Tibial artery (tissue), 4 donors: ENCODE measurements at regions not wholly inside any gene's neighbourhood (a gene's known extent, or its start where the extent isn't known, plus 50 kb on each side); places are given as distances from the start of the nearest gene placed in this dataset.
A peak's percentile ranks its signal among the peaks of the same experiment; 100 is the strongest.

Experiments used
- DNase-seq, 2 donors: peaks; one replicate each; pipeline ENCODE4 v3.0.0-alpha.2; 2019
- H3K27ac ChIP-seq, 2 donors: fragments of 200-600 bp; sonication (generic) in 1 of 2; 1 replicate in 1 of 2; 2 replicates in 1 of 2; pipeline ENCODE4 v1.5.1; 2018 to 2019; ENCODE audit warnings: mild to moderate bottlenecking in 1 of 2
- H3K27me3 ChIP-seq, 2 donors: fragments of 200-600 bp; sonication (generic) in 1 of 2; one replicate each; pipeline versions ENCODE4 v1.5.1 to v1.6.0; 2016 to 2019
- H3K36me3 ChIP-seq, 3 donors: fragments of 200-600 bp; sonication (generic) in 2 of 3; one replicate each; pipeline ENCODE4 v1.5.1; 2016 to 2019; ENCODE audit warnings: mild to moderate bottlenecking in 2 of 3
- H3K4me1 ChIP-seq, 4 donors: fragments of 200-600 bp; sonication (generic) in 2 of 4; 1 replicate in 3 of 4; 2 replicates in 1 of 4; pipeline ENCODE4 v1.5.1; 2016 to 2019
- H3K4me3 ChIP-seq, 2 donors: fragments of 200-600 bp; sonication (generic) in 1 of 2; 1 replicate in 1 of 2; 2 replicates in 1 of 2; pipeline ENCODE4 v1.5.1; 2018 to 2019; ENCODE audit warnings: mild to moderate bottlenecking in 2 of 2
- H3K9me3 ChIP-seq, 3 donors: fragments of 200-600 bp; sonication (generic) in 1 of 3; one replicate each; pipeline ENCODE4 v1.5.1; 2016 to 2019
- intact Hi-C: fragments of 100-400 bp; cut with DNase I; formaldehyde crosslinking; loops from one replicate; pipeline ENCODE4 v1.15.0; 2023; ENCODE audit warnings: low total_unique reads
- TF ChIP-seq, protein P1 (sequence below), 2 experiments: fragments of 200-600 bp in 1 of 2; fragments of 450-650 bp in 1 of 2; IDR thresholded peaks; one replicate each; pipeline ENCODE4 v1.5.1; 2017 to 2019; ENCODE audit warnings: antibody characterized with exemption in 2 of 2, mild to moderate bottlenecking in 1 of 2, moderate library complexity in 1 of 2

DNA sequence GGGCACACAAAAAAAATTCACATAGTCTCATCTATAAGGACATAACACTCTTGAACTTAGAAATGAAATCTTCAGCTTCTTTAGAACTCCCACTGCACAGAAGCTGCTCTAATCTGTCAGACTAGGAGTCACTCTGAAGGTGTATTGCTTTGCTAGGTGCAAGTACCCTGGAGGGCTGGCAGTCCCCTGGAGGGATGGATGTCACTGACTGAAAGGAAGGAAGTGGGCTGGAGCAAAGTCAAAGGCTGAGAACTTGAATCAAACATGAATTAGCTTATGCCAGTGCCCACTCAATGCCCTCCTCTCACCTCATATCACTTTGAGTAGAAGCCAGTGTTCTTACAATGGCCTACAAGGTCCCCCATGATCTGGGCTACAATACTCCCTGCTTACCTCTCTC is 140.3 kb upstream of the ANKRD1 start:
- intact Hi-C loops = no loop called here
- Histone ChIP-seq H3K4me3 (no peak overlapping the region), H3K27me3 (no peaks in the 10 kb centered on the region), H3K9me3 (no peaks in the 10 kb centered on the region), H3K36me3 (no peaks in the 10 kb centered on the region), H3K4me1 (peaks cover 0 to 13% (median 10%) of the 10 kb centered on the region in 4 donors), H3K27ac (peak overlapping the region in 1 of 2 donors; percentile 30)
- TF ChIP-seq, protein P1, sequence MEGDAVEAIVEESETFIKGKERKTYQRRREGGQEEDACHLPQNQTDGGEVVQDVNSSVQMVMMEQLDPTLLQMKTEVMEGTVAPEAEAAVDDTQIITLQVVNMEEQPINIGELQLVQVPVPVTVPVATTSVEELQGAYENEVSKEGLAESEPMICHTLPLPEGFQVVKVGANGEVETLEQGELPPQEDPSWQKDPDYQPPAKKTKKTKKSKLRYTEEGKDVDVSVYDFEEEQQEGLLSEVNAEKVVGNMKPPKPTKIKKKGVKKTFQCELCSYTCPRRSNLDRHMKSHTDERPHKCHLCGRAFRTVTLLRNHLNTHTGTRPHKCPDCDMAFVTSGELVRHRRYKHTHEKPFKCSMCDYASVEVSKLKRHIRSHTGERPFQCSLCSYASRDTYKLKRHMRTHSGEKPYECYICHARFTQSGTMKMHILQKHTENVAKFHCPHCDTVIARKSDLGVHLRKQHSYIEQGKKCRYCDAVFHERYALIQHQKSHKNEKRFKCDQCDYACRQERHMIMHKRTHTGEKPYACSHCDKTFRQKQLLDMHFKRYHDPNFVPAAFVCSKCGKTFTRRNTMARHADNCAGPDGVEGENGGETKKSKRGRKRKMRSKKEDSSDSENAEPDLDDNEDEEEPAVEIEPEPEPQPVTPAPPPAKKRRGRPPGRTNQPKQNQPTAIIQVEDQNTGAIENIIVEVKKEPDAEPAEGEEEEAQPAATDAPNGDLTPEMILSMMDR (IDR thresholded peaks at IDR 0.05) = no peak
- DNase-seq = no peak

- Histone ChIP-seq H3K27me3 (no peaks in the 10 kb centered on the region), H3K36me3 (no peaks in the 10 kb centered on the region), H3K4me3 (no peak overlapping the region), H3K9me3 (no peaks in the 10 kb centered on the region), H3K27ac (peak overlapping the region in 1 of 2 donors; percentile 30), H3K4me1 (peaks cover 0 to 13% (median 10%) of the 10 kb centered on the region in 4 donors)
- no peak for DNase-seq
- TF ChIP-seq, protein P1 (IDR thresholded peaks at IDR 0.05) = no peak
- intact Hi-C loops = no loop called here
Observed at GRCh38 chr10:91061608-91062007, 140.7 kb upstream of the ANKRD1 start.

DNA sequence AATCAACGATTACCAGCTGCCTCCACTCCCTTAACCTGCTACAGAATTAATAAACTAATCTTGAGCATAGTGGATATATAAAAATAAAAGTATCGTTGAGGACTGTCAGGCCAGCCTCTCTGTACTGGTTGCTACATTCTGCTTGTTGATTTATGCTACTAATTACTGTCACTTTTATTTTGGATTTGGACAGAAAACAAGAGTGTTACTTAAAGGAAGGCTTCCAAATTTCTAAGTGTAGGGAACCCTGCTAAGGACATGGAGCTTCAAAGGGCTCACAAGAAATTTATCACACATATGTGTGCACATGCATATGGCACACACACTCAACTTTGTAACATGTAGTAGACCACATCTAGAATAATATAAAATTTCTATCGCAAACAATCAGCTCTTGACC is 141.2 kb upstream of the ANKRD1 start:
- H3K4me1 ChIP-seq = peaks cover 0 to 13% (median 10%) of the 10 kb centered on the region in 4 donors
- DNase-seq = no peak
- TF ChIP-seq, protein P1 (IDR thresholded peaks at IDR 0.05) = no peak
- H3K4me3 ChIP-seq = no peak overlapping the region
- no peaks in the 10 kb centered on the region for H3K27me3 ChIP-seq
- H3K9me3 ChIP-seq = no peaks in the 10 kb centered on the region
- H3K36me3 ChIP-seq = no peaks in the 10 kb centered on the region
- intact Hi-C loops = no loop called here
- no peak overlapping the region for H3K27ac ChIP-seq

DNA sequence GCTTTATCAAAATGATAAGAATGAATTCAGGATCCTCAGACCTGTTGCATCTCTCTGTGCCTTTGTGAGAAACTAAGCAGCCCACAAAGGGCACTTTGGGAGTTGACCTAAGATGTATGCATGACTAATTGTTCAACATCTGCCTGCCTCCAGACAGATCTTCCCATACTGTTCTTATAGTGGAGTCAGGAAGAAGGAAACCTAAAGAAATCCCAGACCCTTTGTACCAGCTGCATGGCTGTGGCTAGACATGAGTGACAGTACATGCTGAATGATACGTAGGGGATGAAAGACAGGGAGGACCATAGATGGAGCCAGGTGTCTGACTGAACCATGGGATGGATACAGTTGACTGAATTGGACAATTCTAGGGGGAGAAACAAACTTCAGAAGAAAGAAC is 148.7 kb upstream of the PCGF5 start:
- no peak overlapping the region for H3K27ac ChIP-seq
- H3K36me3 ChIP-seq = no peaks in the 10 kb centered on the region
- no peak overlapping the region for H3K4me3 ChIP-seq
- DNase-seq = no peak
- H3K9me3 ChIP-seq = no peaks in the 10 kb centered on the region
- TF ChIP-seq, protein P1 (IDR thresholded peaks at IDR 0.05) = no peak
- H3K27me3 ChIP-seq = no peaks in the 10 kb centered on the region
- intact Hi-C loops = no loop called here
- H3K4me1 ChIP-seq = peaks cover 0 to 14% (median 3%) of the 10 kb centered on the region in 4 donors

DNA sequence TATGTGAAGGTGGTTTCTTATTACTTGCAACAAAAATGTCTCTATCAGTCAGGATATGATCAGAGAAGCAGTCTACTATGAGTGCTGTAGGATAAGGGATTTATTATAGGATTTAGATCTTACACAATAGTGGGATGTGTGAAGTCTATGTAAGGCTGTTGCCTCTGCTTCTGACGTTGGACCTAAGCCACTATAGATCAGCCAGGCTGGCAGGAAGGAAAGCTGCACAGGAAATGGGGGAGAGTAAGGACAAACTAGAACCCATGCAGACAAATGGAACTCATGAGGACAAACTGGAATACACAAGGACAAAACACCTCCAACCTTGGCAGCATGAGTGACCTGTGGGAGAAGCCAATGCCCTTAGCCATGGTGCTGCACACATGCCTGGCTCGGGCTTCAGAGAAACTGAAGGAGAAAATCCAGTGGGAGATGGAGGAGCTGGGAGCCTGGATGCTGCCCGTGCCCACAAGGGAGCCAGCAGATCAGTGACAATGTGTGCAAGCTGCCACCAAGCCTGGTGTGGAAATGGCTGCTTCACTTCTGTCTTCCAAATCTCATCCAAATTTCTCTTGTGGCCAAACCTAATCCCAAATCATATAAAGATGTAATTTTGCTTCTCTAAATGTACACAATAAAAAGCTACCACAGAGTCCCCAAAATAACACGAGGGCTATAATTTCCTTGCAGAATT is 147.0 kb upstream of the PCGF5 start:
- H3K9me3 ChIP-seq = no peaks in the 10 kb centered on the region
- no peaks in the 10 kb centered on the region for H3K36me3 ChIP-seq
- TF ChIP-seq, protein P1 (IDR thresholded peaks at IDR 0.05) = no peak
- no peak overlapping the region for H3K27ac ChIP-seq
- H3K4me1 ChIP-seq = peaks cover 0 to 30% (median 14%) of the 10 kb centered on the region in 4 donors
- no peak for DNase-seq
- H3K27me3 ChIP-seq = no peaks in the 10 kb centered on the region
- H3K4me3 ChIP-seq = no peak overlapping the region
- intact Hi-C loops = no loop called here
